ENCODE measurements at regions not wholly inside any gene's neighbourhood (a gene's known extent, or its start where the extent isn't known, plus 50 kb on each side); places are given as distances from the start of the nearest gene placed in this dataset.
A peak's percentile ranks its signal among the peaks of the same experiment; 100 is the strongest.

GRCh38 chr1:176374967-176375569 lies 87.9 kb upstream of the PAPPA2 start (continued):
- TF ChIP-seq ATF6 (CRISPR knock-in tag; IDR thresholded peaks at IDR 0.05) = no peak
- peak; percentile 16; the same call in 1 of the 2 replicates for TF ChIP-seq CC2D1A (IDR thresholded peaks at IDR 0.05)

- H3K4me2 ChIP-seq (ENCODE audit: insufficient read depth, low read length) = no peak overlapping the region
- H3K27ac ChIP-seq (ENCODE audit: extremely low read depth, low read depth, low read length) = no peak overlapping the region
- no peaks in the 10 kb centered on the region for H3K9me3 ChIP-seq (replicated peaks; ENCODE audit: control insufficient read depth, insufficient read depth, low read depth, low read length)
- 0% methylated on average over 7 of the region's 7 CpGs for WGBS (ENCODE audit: insufficient coverage, low coverage, missing lambda C conversion rate)
- ChIA-PET CTCF (ENCODE audit: low intra/inter-chr PET ratio) (no interaction called here), POLR2A (interaction anchor here (0.7 kb wide), 1 partner anchor 9 kb away, joined by 3 read pairs; no protein-coding TSS in a partner anchor)
- H2AFZ ChIP-seq (ENCODE audit: low read depth, low read length) = no peak overlapping the region
- no peaks in the 10 kb centered on the region for H3K36me3 ChIP-seq (ENCODE audit: control insufficient read depth, insufficient read depth, low read length)
- BruUV-seq (replicated peaks) = no TSS peak
- H3K27me3 ChIP-seq (ENCODE audit: control insufficient read depth in 2 of 2, insufficient read depth in 2 of 2, low read length in 2 of 2) = no peaks in the 10 kb centered on the region
- intact Hi-C loops (cut with micrococcal nuclease) (no loop called here), in situ Hi-C loops (cut with MboI) (no loop called here)
- DNase-seq (ENCODE audit: extremely low read depth in 1 of 4, low spot score in 3 of 4) = no peak
- H3K79me2 ChIP-seq (ENCODE audit: control insufficient read depth, insufficient read depth, low read length) = no peaks in the 10 kb centered on the region
- TF ChIP-seq HNRNPLL (IDR thresholded peaks at IDR 0.05; ENCODE audit: low read depth, low read length, poor library complexity, severe bottlenecking) (peak; percentile 82), HBP1 (CRISPR knock-in tag; IDR thresholded peaks at IDR 0.05) (no peak)
- no peak for ATAC-seq
- no peak overlapping the region for H3K9ac ChIP-seq (ENCODE audit: insufficient read depth in 1 of 2, low read depth in 2 of 2, low read length in 2 of 2)
- no peaks in the 10 kb centered on the region for H4K20me1 ChIP-seq (replicated peaks; ENCODE audit: control insufficient read depth, insufficient read depth, low read length)
- no peaks in the 10 kb centered on the region for H3K4me1 ChIP-seq (replicated peaks in 1 of 2; ENCODE audit: control insufficient read depth in 2 of 2, insufficient read depth in 2 of 2, low read length in 2 of 2)
- H3K9me1 ChIP-seq (ENCODE audit: control insufficient read depth, insufficient read depth, low read length) = no peaks in the 10 kb centered on the region
- no peak for FAIRE-seq
- H3K4me3 ChIP-seq = no peak overlapping the region
Observed at GRCh38 chr1:176364236-176364905, 98.6 kb upstream of the PAPPA2 start.
